HEK293 (cell line): ENCODE measurements at regions not wholly inside any gene's neighbourhood (a gene's known extent, or its start where the extent isn't known, plus 50 kb on each side); places are given as distances from the start of the nearest gene placed in this dataset.

ENCODE experiments used
- CTCF ChIA-PET: fragments of 350-600 bp; formaldehyde crosslinking; extraction: SDS; loops from one replicate; lab custom pipeline; 2021; ENCODE audit warnings: antibody characterized with exemption; lab: Yijun Ruan, JAX
- POLR2A ChIA-PET: fragments of 300-600 bp; formaldehyde crosslinking; extraction: SDS; loops from one replicate; lab custom pipeline; 2020; ENCODE audit warnings: antibody characterized with exemption, inconsistent platforms; lab: Yijun Ruan, JAX
- H3K27ac ChIP-seq: fragments of 200-500 bp; sonication (Bioruptor generic); 2 replicates; pipeline ENCODE4 v1.5.1; 2014; ENCODE audit warnings: low read depth, low read length, control low read depth, inconsistent platforms; ENCODE audit errors: extremely low read depth
- H3K36me3 ChIP-seq, 2 experiments: fragments of 200-500 bp in 1 of 2; sonication (Bioruptor generic) in 1 of 2; 1 replicate in 1 of 2; 2 replicates in 1 of 2; pipeline ENCODE4 v1.5.1; 2014 to 2017; ENCODE audit warnings: inconsistent platforms in 2 of 2, low read length in 2 of 2; ENCODE audit not compliant: control insufficient read depth in 2 of 2, insufficient read depth in 1 of 2
- H3K4me1 ChIP-seq: fragments of 200-500 bp; sonication (Bioruptor generic); 2 replicates; pipeline ENCODE4 v1.5.1; 2014; ENCODE audit warnings: mild to moderate bottlenecking, low read length, inconsistent platforms; ENCODE audit not compliant: control insufficient read depth, insufficient read depth
- H3K4me3 ChIP-seq: 2 replicates; pipeline ENCODE4 v1.5.1; 2011; ENCODE audit warnings: low read depth, mild to moderate bottlenecking, control low read depth, low read length, moderate library complexity
- H3K9me3 ChIP-seq: fragments of 200-500 bp; sonication (Bioruptor generic); 2 replicates; pipeline ENCODE4 v1.5.1; 2014; ENCODE audit warnings: low read depth, low read length, inconsistent platforms; ENCODE audit not compliant: control insufficient read depth, insufficient read depth
- GLI4 ChIP-seq: fragments of 450-650 bp; formaldehyde crosslinking; IDR thresholded peaks from 2 replicates; pipeline ENCODE4 v1.5.1; 2016; ENCODE audit warnings: missing biosample characterization, missing genetic modification characterization
- HOXA7 ChIP-seq: sonication (generic); formaldehyde crosslinking; IDR thresholded peaks from 2 replicates; pipeline ENCODE4 v1.8.1; 2022; ENCODE audit warnings: missing genetic modification reagents, borderline replicate concordance
- KLF1 ChIP-seq: fragments of 450-650 bp; formaldehyde crosslinking; IDR thresholded peaks from 2 replicates; pipeline ENCODE4 v1.5.1; 2016; ENCODE audit warnings: missing biosample characterization, missing genetic modification characterization
- PRDM10 ChIP-seq: fragments of 450-650 bp; formaldehyde crosslinking; IDR thresholded peaks from 2 replicates; pipeline ENCODE4 v1.5.1; 2016; ENCODE audit warnings: missing biosample characterization, missing genetic modification characterization
- SALL2 ChIP-seq: fragments of 450-650 bp; formaldehyde crosslinking; IDR thresholded peaks from 2 replicates; pipeline ENCODE4 v1.5.0; 2017; ENCODE audit warnings: missing biosample characterization, mild to moderate bottlenecking, missing genetic modification characterization, borderline replicate concordance
- SP7 ChIP-seq: fragments of 450-650 bp; formaldehyde crosslinking; IDR thresholded peaks from 2 replicates; pipeline ENCODE4 v1.5.1; 2016; ENCODE audit warnings: missing biosample characterization, missing genetic modification characterization
- ZBTB20 ChIP-seq: fragments of 450-650 bp; formaldehyde crosslinking; IDR thresholded peaks from 2 replicates; pipeline ENCODE4 v1.5.1; 2016; ENCODE audit warnings: missing biosample characterization, missing genetic modification characterization
- ZNF157 ChIP-seq: fragments of 450-650 bp; formaldehyde crosslinking; IDR thresholded peaks from 2 replicates; pipeline ENCODE4 v1.5.1; 2016; ENCODE audit warnings: missing biosample characterization, missing genetic modification characterization
- ZNF169 ChIP-seq: fragments of 450-650 bp; formaldehyde crosslinking; IDR thresholded peaks from 2 replicates; pipeline ENCODE4 v1.5.1; 2016; ENCODE audit warnings: missing biosample characterization, missing genetic modification characterization
- ZNF214 ChIP-seq: fragments of 450-650 bp; formaldehyde crosslinking; IDR thresholded peaks from 2 replicates; pipeline ENCODE4 v1.5.1; 2017; ENCODE audit warnings: missing biosample characterization, mild to moderate bottlenecking, missing genetic modification characterization, borderline replicate concordance
- ZNF239 ChIP-seq: fragments of 450-650 bp; formaldehyde crosslinking; IDR thresholded peaks from 2 replicates; pipeline ENCODE4 v1.5.1; 2016; ENCODE audit warnings: missing biosample characterization, missing genetic modification characterization
- ZNF350 ChIP-seq: fragments of 450-650 bp; formaldehyde crosslinking; IDR thresholded peaks from 2 replicates; pipeline ENCODE4 v1.5.0; 2017; ENCODE audit warnings: missing biosample characterization, mild to moderate bottlenecking, missing genetic modification characterization
- ZNF639 ChIP-seq: fragments of 450-650 bp; formaldehyde crosslinking; IDR thresholded peaks from 2 replicates; pipeline ENCODE4 v1.5.1; 2016; ENCODE audit warnings: missing biosample characterization, missing genetic modification characterization
- ZNF658 ChIP-seq: fragments of 450-650 bp; formaldehyde crosslinking; IDR thresholded peaks from 2 replicates; pipeline ENCODE4; 2016; ENCODE audit warnings: missing biosample characterization, missing genetic modification characterization
- ZNF670 ChIP-seq: fragments of 450-650 bp; formaldehyde crosslinking; IDR thresholded peaks from 2 replicates; pipeline ENCODE4 v1.5.1; 2016; ENCODE audit warnings: missing biosample characterization, missing genetic modification characterization, low read depth
- ZNF707 ChIP-seq: fragments of 450-650 bp; formaldehyde crosslinking; IDR thresholded peaks from 2 replicates; pipeline ENCODE4 v1.5.1; 2016; ENCODE audit warnings: missing biosample characterization, missing genetic modification characterization
- ZSCAN4 ChIP-seq: fragments of 450-650 bp; formaldehyde crosslinking; IDR thresholded peaks from 2 replicates; pipeline ENCODE4 v1.5.1; 2017; ENCODE audit warnings: missing biosample characterization, missing genetic modification characterization
- ZXDB ChIP-seq: fragments of 450-650 bp; formaldehyde crosslinking; IDR thresholded peaks from 2 replicates; pipeline ENCODE4 v1.5.1; 2016; ENCODE audit warnings: missing biosample characterization, missing genetic modification characterization

GRCh38 chr6:94251878-94252277 is 832.5 kb upstream of the EPHA7 start:
- no peaks in the 10 kb centered on the region for H3K4me1 ChIP-seq
- no peaks in the 10 kb centered on the region for H3K36me3 ChIP-seq
- TF ChIP-seq HOXA7 (CRISPR knock-in tag) (no peak), PRDM10 (tag by site-specific recombination) (no peak)
- H3K27ac ChIP-seq, result no peak overlapping the region
- no peaks in the 10 kb centered on the region for H3K9me3 ChIP-seq
- CTCF ChIA-PET, result no interaction called here
- no peak overlapping the region for H3K4me3 ChIP-seq
- POLR2A ChIA-PET, result no interaction called here

- Histone ChIP-seq H3K9me3 (no peaks in the 10 kb centered on the region), H3K36me3 (no peaks in the 10 kb centered on the region)
- no peak for TF ChIP-seq ZSCAN4 (tag by site-specific recombination)
- no peak for TF ChIP-seq ZNF239
- TF ChIP-seq GLI4, result no peak
- no peak for TF ChIP-seq ZNF350 (tag by site-specific recombination)
- no peak for TF ChIP-seq ZNF169 (tag by site-specific recombination)
- no peak for TF ChIP-seq ZNF157 (tag by site-specific recombination)
- TF ChIP-seq SP7, result no peak
- no peak for TF ChIP-seq ZNF639 (tag by site-specific recombination)
- no peak for TF ChIP-seq KLF1
- TF ChIP-seq ZNF658 (tag by site-specific recombination), result no peak
- no peak for TF ChIP-seq SALL2 (tag by site-specific recombination)
- TF ChIP-seq ZNF707 (tag by site-specific recombination), result no peak
- no peak for TF ChIP-seq ZNF214 (tag by site-specific recombination)
- no peak for TF ChIP-seq ZXDB (tag by site-specific recombination)
- no peak for TF ChIP-seq ZBTB20 (tag by site-specific recombination)
- TF ChIP-seq ZNF670 (tag by site-specific recombination), result no peak
- TF ChIP-seq, all 188 proteins: peak for 0
- Histone ChIP-seq H3K4me3 (no peak overlapping the region), H3K4me1 (no peaks in the 10 kb centered on the region), H3K27ac (no peak overlapping the region)
- CTCF ChIA-PET, result interaction anchor here (0.6 to 1.3 kb wide), 2 partner anchors 10 to 498 kb away, joined by 3 to 5 read pairs; no protein-coding TSS in a partner anchor
- POLR2A ChIA-PET, result interaction anchor here (0.8 kb wide), 1 partner anchor 24 kb away, joined by 3 read pairs; no protein-coding TSS in a partner anchor
Observed at GRCh38 chr6:94245395-94245794, 826.0 kb upstream of the EPHA7 start.
